Activated CD4-positive, alpha-beta T cell treated with anti-CD3 and anti-CD28 coated beads, Interleukin-10, Interleukin-2, amounts not matched to agents 100 ng/mL and 50 ng/mL, durations not matched to agents 16 hours and 8 hours (primary cell): ENCODE measurements at regions not wholly inside any gene's neighbourhood (a gene's known extent, or its start where the extent isn't known, plus 50 kb on each side); places are given as distances from the start of the nearest gene placed in this dataset.

Source experiments
- DNase-seq: peaks from one replicate; pipeline ENCODE4 v3.0.0-alpha.2; 2020

DNA sequence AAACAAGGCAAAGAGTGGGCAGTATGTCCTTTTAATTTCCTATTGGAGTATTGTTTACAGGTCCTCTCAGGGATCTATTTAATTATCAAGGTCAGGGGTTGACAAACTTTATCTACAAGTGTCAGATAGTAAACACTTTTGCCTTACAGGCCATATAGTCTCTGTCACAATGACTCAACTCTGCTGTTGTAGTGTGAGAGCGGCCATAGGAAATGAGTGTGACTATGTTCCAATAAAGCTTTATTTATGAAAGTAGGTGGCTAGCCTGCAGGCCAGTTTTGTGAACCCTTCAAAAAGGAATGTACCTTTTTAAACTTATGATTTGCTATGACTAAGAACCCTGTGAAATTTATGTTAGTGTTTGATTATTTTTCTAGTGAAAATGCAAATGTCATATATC, 156.1 kb downstream of the GPAT3 start:
- DNase-seq, result peak; percentile 4

DNA sequence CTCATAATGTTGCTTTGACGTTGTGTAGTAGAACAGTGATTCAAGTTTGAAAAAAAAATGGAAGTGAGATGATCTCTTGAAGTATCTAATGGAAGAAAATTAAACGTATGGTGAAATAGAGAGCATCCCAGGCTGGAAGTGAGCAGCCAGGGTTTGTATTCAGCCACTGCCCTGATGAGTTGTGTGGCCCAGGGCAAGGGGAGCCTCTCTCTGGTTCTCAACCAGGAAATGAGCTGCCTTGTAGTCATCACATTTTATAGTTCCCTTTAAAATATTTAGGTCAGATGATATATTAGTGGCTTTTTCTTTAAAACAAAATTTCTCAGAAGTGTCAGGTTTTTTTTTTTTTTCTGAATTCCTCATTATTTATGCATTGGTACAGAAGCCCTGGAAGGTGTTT, 150.3 kb downstream of the GPAT3 start:
- DNase-seq, result no peak

DNA sequence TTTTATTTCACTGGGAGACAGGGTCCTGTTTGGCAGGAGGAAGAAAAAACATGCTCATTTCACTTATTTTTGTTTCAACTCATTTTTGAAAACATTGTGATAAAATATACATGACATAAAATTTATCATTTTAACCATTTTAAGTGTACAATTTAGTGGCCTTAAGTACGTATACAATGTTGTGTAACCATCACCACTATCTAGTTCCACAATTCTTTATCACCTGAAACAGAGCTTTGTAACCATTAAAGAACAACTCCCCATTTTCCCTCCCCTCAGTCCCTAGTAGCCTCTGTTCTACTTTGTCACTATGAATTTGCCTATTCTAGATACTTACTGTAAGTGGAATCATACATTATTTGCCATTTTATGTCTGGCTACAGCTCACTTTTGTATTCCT, 143.8 kb downstream of the GPAT3 start:
- no peak for DNase-seq

DNA sequence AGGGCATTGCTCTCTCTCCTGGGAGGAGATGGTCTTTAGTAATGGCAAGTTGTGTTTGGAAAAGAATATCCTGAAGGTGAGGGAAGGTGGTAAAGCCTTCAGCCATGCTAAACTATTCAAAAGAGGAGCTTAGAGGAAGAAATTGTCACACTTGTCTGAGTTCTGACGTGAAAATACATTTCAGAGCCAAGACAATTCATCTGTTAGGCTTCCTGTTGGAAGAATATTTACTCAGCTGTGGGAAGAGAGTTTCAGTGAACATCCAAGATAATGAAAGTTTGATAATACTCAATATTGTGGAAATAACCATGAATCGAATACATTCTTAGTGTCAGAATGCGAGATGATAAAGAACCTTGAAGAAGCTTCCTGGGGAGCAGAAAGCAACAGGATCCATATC, 143.3 kb downstream of the GPAT3 start:
- no peak for DNase-seq

DNA sequence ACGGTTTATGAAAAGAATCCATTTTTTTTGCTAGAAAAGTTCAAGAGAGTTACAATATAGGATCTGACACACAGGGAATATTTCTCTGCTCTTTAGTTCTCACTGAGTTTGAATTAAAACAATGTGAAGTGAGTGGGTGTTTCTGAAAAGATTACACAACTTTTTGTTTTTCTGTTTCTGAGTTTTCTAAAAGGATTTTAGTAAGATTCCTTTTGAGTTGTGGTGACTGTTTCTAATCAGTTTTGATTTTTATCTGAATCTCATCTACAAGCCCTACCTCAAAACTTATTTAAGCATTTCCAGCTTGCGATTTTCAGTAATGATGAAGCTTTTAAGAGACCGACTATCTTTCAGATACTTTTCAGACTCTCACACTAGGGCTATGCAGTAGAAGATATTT, 141.7 kb downstream of the GPAT3 start:
- DNase-seq, result no peak

DNA sequence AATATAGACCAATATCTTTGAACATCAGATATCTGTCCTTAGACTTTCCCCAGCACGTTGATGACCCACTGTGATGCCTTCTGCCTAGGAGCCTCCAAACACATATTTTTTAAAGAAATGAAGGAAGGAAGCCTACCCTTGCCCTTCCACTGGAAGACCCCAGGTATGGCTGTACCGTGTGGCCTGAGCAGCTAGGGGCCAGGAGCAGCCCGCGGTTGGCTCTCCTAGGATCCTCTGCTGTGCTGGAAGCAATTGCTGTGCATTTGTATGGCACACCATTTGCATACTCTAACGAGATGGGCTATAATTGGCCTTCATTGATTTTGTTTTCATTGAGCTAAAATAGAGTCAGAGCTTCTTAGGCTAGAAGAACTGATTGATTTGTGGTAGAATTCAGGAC, 128.8 kb downstream of the GPAT3 start:
- no peak for DNase-seq

DNA sequence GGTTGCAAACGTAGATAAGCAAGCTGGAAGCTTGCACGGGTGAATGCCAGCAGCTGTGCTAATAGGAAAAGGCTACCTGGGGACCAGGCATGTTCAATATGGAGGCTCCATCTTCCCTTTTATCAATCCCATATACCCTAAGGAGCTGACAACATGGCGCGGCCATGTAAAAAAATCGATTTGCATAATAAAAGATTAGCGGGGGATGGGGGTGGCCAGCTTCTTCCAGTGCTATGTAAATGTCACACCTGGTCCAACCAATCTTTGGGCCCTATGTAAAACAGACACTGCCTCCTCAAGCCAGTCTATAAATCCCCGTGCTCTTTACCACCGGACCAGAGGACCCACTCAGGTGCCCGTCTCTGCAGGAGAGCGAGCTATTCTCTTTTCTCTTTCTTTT, 128.2 kb downstream of the GPAT3 start:
- DNase-seq, result no peak

DNA sequence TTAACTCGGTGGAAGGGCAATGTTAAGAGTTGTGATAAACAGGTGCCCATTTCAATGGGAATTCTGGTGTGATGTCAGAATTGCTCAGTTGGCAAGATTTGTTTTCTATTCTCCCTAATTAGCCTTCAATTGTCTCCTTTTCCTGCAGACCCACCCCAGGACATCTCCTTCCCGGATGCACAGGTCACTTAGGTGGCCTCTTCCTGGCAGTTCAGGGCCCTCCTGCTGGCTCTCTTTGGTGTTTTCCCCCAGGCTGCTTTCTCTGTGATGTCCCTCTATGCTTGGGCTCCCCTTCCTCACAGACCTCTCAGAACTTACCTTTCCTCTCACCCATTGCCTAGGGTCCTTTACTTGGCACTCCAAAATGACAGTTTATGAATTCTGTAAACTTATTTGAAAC, 126.3 kb downstream of the GPAT3 start:
- DNase-seq, result no peak

DNA sequence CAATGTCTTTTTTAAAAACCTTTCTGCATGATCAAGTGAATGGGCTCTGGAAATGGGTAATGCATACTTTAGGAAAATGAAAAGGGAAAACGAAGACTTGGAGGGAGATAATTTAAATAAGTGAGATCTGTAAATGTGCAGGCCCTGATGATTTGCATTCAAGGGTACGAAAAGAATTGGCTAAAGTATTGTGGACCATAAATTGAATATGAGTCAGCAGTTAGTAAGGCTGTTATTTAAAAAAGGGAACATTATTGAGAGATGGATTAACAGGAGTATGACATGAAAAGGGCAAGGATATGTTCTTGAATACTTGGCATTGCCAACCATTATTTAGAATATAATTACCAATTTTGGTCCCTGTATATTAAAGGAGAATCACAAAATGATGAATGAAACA, 125.5 kb downstream of the GPAT3 start:
- DNase-seq, result no peak

DNA sequence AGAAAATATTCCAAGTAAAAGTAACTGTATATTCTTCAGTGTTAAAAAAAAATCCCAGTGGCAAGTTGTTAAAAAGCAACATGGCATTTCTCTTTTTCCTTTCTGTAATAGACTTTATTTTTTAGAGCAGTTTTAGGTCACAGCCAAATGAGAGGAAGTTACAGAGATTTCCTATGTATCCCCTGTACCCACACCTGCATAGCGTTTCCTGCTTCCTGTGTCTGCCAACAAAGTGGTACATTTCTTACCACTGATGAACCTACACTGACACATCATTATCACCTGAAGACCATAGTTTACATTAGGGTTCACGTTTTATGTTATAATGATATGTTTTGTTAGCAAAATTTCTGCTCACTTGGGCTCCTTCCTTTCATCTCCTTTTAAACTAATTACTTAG, 124.7 kb downstream of the GPAT3 start:
- no peak for DNase-seq

DNA sequence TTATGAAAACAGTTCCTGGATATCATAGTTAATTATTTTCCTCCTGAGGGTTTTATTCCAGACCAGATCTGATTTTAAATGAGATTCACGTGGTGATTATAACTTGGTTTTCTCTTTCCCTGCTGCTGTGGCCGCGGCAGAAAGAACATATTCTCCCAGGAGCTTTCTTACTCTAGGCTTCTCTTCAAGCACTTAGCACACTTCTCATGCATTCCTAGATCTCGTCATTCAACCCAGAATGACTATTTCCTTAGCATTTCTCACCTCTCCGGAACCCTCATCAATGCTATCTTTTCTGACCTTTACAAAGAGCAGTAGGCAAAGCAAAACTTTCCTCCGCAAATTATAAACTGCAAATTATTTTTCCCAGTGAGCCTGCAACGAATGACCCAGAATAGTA, 122.9 kb downstream of the GPAT3 start:
- DNase-seq, result no peak

DNA sequence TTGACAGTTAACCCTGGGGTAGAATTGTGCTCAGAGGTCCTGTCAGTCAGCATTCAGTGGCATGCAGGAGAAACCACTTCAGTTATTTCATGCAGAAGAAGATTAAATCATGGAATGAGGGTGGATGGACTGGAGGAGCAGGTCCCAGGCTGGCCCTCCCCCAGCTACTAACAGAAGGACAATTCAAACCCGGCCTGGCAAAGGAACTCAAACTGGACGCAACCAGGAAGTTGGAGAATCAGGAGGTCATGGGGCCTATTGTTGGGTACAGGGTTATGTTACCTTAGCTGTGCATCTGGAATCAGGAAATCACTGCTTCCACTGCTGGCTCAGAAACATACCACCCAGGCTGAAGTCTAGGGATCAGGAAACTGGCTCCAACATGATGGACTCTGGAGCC, 121.4 kb downstream of the GPAT3 start:
- DNase-seq, result no peak
